Duodenal mucosa (tissue), 2 donors: ENCODE measurements at regions not wholly inside any gene's neighbourhood (a gene's known extent, or its start where the extent isn't known, plus 50 kb on each side); places are given as distances from the start of the nearest gene placed in this dataset.

Source experiments
- H3K27ac ChIP-seq: one replicate; pipeline ENCODE4 v1.7.0; 2013; ENCODE audit warnings: low read depth, low read length
- H3K27me3 ChIP-seq, 2 donors: one replicate each; pipeline ENCODE4 v1.7.0; 2013; ENCODE audit warnings: low read length in 2 of 2, control low read depth in 1 of 2; ENCODE audit not compliant: insufficient read depth in 2 of 2, control insufficient read depth in 1 of 2
- H3K36me3 ChIP-seq, 2 donors: one replicate each; pipeline ENCODE4 v1.7.0; 2013; ENCODE audit warnings: low read length in 2 of 2, control low read depth in 1 of 2; ENCODE audit not compliant: insufficient read depth in 2 of 2, control insufficient read depth in 1 of 2
- H3K4me1 ChIP-seq, 2 donors: one replicate each; pipeline ENCODE4 v1.7.0; 2013; ENCODE audit warnings: low read length in 2 of 2, control low read depth in 1 of 2; ENCODE audit not compliant: insufficient read depth in 2 of 2, control insufficient read depth in 1 of 2
- H3K4me3 ChIP-seq, 2 donors: one replicate each; pipeline ENCODE4 v1.7.0; 2013; ENCODE audit warnings: low read length in 2 of 2, low read depth in 1 of 2
- H3K9ac ChIP-seq, 2 donors: one replicate each; pipeline ENCODE4 v1.7.0; 2013; ENCODE audit warnings: low read length in 2 of 2, low read depth in 1 of 2
- H3K9me3 ChIP-seq, 2 donors: one replicate each; pipeline ENCODE4 v1.7.0; 2013; ENCODE audit warnings: low read length in 2 of 2, control low read depth in 1 of 2; ENCODE audit not compliant: control insufficient read depth in 1 of 2

DNA sequence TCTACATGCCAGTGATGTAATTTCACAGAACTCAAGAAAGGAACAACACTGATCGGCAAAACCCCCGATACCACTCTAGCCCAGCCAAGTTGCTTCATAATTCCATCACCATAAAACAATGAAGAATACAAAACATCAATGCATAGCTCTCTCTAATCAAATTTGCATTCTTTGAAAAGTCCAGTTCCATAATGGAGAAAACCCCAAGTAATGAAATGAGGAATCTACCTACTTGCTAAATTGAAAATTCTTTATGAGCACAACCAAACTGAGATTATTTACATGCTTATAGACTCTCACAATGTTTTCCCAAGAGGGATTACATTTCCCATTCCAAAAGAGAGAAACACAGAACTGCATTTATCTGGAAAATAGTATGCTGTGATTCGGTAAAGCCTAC, 186.5 kb downstream of the NR4A2 start:
- H3K9me3 ChIP-seq: no peaks in the 10 kb centered on the region
- H3K9ac ChIP-seq: no peak overlapping the region
- no peaks in the 10 kb centered on the region for H3K4me1 ChIP-seq
- H3K4me3 ChIP-seq: no peak overlapping the region
- no peak overlapping the region for H3K27ac ChIP-seq
- no peaks in the 10 kb centered on the region for H3K36me3 ChIP-seq
- H3K27me3 ChIP-seq: no peaks in the 10 kb centered on the region

DNA sequence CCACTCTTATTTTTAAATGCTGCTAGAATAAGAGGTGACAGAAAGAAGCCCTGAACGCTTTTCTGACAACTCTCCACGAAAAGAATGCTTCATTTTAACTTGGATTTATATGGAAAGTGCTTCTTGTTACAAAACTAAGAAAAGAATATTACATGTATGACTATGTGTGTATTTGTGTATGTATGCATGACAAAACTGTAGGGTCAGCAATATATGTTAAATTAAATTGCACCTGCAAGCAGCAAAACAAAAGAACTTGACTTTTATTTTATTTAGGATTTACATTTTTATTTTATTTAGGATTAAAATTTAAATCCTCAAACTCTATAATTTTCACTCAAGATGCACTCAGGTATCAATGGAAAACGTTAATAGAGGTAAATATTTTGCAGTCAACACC, 187.1 kb downstream of the NR4A2 start:
- Histone ChIP-seq H3K4me3 (no peak overlapping the region), H3K4me1 (no peaks in the 10 kb centered on the region), H3K36me3 (no peaks in the 10 kb centered on the region), H3K9ac (no peak overlapping the region), H3K27me3 (no peaks in the 10 kb centered on the region), H3K9me3 (no peaks in the 10 kb centered on the region), H3K27ac (no peak overlapping the region)

DNA sequence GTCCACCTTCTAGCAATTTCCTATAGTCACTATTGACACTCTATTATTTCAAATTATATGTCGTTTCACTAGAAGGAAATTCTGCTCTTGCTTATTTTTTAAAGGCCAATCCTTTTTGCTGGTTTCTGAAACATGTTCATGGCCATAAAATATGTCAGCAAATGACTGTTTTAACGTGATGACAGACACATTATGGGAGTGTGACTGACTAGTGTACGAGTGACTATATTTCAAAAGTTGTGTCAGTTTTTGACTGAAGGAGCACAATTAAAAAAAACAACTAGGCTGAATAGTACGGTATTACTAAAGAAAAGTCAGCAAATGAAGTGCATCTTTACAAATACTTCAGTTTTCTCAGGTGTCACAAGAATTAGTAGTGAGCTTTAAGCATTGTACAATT, 196.0 kb downstream of the NR4A2 start:
- H3K36me3 ChIP-seq: no peaks in the 10 kb centered on the region
- H3K9me3 ChIP-seq: no peaks in the 10 kb centered on the region
- H3K9ac ChIP-seq: no peak overlapping the region
- no peak overlapping the region for H3K4me3 ChIP-seq
- H3K27me3 ChIP-seq: no peaks in the 10 kb centered on the region
- H3K4me1 ChIP-seq: no peaks in the 10 kb centered on the region
- no peak overlapping the region for H3K27ac ChIP-seq

- H3K36me3 ChIP-seq: no peaks in the 10 kb centered on the region
- H3K27me3 ChIP-seq: no peaks in the 10 kb centered on the region
- H3K9ac ChIP-seq: no peak overlapping the region
- no peaks in the 10 kb centered on the region for H3K4me1 ChIP-seq
- H3K4me3 ChIP-seq: no peak overlapping the region
- no peaks in the 10 kb centered on the region for H3K9me3 ChIP-seq
- H3K27ac ChIP-seq: no peak overlapping the region
These were observed 197.6 kb downstream of the NR4A2 start for GRCh38 chr2:156134887-156135286.

- Histone ChIP-seq H3K9me3 (no peaks in the 10 kb centered on the region), H3K27me3 (no peaks in the 10 kb centered on the region), H3K4me3 (no peak overlapping the region), H3K4me1 (no peaks in the 10 kb centered on the region), H3K9ac (no peak overlapping the region), H3K36me3 (no peaks in the 10 kb centered on the region), H3K27ac (no peak overlapping the region)
These were observed 199.6 kb downstream of the NR4A2 start for GRCh38 chr2:156132941-156133340.

- Histone ChIP-seq H3K9me3 (no peaks in the 10 kb centered on the region), H3K27me3 (no peaks in the 10 kb centered on the region)
These were observed 200.4 kb downstream of the NR4A2 start for GRCh38 chr2:156132130-156132529.

DNA sequence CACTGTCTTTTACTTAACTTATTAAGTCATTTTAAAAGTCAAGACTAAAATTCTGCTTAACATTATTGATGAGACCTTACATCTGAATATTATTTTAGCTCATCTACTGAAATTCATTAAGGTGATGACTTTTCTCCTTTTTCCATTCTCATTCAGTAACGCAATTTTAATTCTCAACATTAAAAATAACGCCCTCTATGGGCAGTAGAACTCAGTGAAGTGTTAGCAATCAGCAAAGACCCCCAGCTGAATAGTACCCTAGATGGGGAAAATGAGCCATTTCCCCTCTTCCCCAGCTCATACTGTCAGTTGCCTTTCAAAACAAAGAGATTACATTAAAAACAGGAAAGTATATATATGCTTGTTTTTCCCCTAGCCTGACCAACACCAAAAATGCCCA, 203.3 kb downstream of the NR4A2 start:
- H3K9me3 ChIP-seq: no peaks in the 10 kb centered on the region
- H3K4me1 ChIP-seq: no peaks in the 10 kb centered on the region
- no peak overlapping the region for H3K27ac ChIP-seq
- H3K9ac ChIP-seq: no peak overlapping the region
- no peak overlapping the region for H3K4me3 ChIP-seq
- H3K36me3 ChIP-seq: no peaks in the 10 kb centered on the region
- H3K27me3 ChIP-seq: no peaks in the 10 kb centered on the region

More at GRCh38 chr2:156132130-156132529, 200.4 kb downstream of the NR4A2 start:
- Histone ChIP-seq H3K9ac (no peak overlapping the region), H3K4me1 (no peaks in the 10 kb centered on the region), H3K27ac (no peak overlapping the region), H3K4me3 (no peak overlapping the region), H3K36me3 (no peaks in the 10 kb centered on the region)

DNA sequence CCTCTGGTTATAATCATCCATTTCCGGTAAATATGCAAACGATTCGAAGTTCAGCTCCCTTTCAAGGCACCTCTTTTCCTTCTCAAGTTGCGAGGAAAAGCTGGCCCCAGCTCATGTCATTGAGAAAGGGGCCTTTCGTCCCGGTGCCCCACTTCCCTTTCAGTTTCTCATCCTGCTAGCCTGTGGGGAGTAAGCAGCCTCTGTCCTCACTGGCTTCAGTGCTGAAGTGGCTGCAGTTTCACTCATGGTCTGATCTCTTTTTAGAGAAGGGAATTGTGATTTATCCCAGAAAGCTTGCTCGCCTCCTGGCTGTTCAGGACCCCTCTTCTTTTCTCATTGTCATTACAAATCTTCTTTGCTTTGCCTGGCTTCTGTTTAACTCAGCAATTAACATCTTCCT, 207.5 kb downstream of the NR4A2 start:
- Histone ChIP-seq H3K9ac (no peak overlapping the region), H3K4me1 (no peaks in the 10 kb centered on the region), H3K27me3 (no peaks in the 10 kb centered on the region), H3K27ac (no peak overlapping the region), H3K9me3 (peaks cover 0 to 2% of the 10 kb centered on the region in 2 donors), H3K36me3 (no peaks in the 10 kb centered on the region), H3K4me3 (no peak overlapping the region)

DNA sequence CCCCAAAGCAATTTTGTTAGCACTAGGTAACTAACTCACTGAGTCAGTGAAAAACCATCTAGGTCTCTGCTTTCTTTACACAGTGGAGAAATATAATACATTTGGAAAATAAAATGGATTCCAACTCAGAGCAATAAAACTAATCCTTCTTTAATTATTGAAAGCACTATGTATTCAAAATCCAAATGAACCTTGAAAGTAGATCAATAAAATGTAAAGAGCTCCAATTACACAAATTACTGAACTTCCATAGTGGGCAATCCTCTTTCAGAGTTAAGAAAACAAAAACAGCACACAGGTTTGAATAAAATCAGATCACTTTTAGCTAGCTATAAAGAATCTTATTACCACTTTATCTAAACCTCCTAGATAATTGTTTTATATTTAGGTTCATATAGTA, 208.1 kb downstream of the NR4A2 start:
- Histone ChIP-seq H3K4me1 (no peaks in the 10 kb centered on the region), H3K27ac (no peak overlapping the region), H3K9ac (no peak overlapping the region), H3K36me3 (no peaks in the 10 kb centered on the region), H3K4me3 (no peak overlapping the region), H3K27me3 (no peaks in the 10 kb centered on the region), H3K9me3 (peaks cover 0 to 2% of the 10 kb centered on the region in 2 donors)

- Histone ChIP-seq H3K9ac (no peak overlapping the region), H3K4me1 (no peaks in the 10 kb centered on the region), H3K27me3 (no peaks in the 10 kb centered on the region), H3K4me3 (no peak overlapping the region), H3K36me3 (no peaks in the 10 kb centered on the region), H3K27ac (no peak overlapping the region), H3K9me3 (peaks cover 0 to 2% of the 10 kb centered on the region in 2 donors)
These were observed 213.6 kb downstream of the NR4A2 start for GRCh38 chr2:156118753-156119416.

GRCh38 chr2:156116113-156116512, 216.4 kb downstream of the NR4A2 start:
- Histone ChIP-seq H3K27ac (no peak overlapping the region), H3K4me3 (no peak overlapping the region), H3K4me1 (no peaks in the 10 kb centered on the region), H3K36me3 (no peaks in the 10 kb centered on the region), H3K9ac (no peak overlapping the region), H3K27me3 (no peaks in the 10 kb centered on the region), H3K9me3 (no peaks in the 10 kb centered on the region)
